ENCODE measurements at regions not wholly inside any gene's neighbourhood (a gene's known extent, or its start where the extent isn't known, plus 50 kb on each side); places are given as distances from the start of the nearest gene placed in this dataset.

GRCh38 chr5:165477546-165477945, 1972.1 kb downstream of the MAT2B start:
- Histone ChIP-seq H3K9me3 (ENCODE audit: low read depth) (no peaks in the 10 kb centered on the region), H3K27me3 (no peaks in the 10 kb centered on the region), H3K4me3 (no peak overlapping the region), H3K27ac (no peak overlapping the region), H3K36me3 (no peaks in the 10 kb centered on the region), H3K4me1 (ENCODE audit: low read depth) (no peaks in the 10 kb centered on the region)
- TF ChIP-seq, protein P1, sequence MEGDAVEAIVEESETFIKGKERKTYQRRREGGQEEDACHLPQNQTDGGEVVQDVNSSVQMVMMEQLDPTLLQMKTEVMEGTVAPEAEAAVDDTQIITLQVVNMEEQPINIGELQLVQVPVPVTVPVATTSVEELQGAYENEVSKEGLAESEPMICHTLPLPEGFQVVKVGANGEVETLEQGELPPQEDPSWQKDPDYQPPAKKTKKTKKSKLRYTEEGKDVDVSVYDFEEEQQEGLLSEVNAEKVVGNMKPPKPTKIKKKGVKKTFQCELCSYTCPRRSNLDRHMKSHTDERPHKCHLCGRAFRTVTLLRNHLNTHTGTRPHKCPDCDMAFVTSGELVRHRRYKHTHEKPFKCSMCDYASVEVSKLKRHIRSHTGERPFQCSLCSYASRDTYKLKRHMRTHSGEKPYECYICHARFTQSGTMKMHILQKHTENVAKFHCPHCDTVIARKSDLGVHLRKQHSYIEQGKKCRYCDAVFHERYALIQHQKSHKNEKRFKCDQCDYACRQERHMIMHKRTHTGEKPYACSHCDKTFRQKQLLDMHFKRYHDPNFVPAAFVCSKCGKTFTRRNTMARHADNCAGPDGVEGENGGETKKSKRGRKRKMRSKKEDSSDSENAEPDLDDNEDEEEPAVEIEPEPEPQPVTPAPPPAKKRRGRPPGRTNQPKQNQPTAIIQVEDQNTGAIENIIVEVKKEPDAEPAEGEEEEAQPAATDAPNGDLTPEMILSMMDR (IDR thresholded peaks at IDR 0.05; ENCODE audit: low read depth, low read length) = no peak
- DNase-seq (ENCODE audit: low read depth in 1 of 2, low spot score in 1 of 2) = no peak

- H3K9me3 ChIP-seq (ENCODE audit: low read depth) = no peaks in the 10 kb centered on the region
- DNase-seq (ENCODE audit: low read depth in 1 of 2, low spot score in 1 of 2) = peak in 1 of 2 donors; percentile 38
- no peak overlapping the region for H3K27ac ChIP-seq
- TF ChIP-seq, protein P1 (IDR thresholded peaks at IDR 0.05; ENCODE audit: low read depth, low read length) = no peak
- no peak overlapping the region for H3K4me3 ChIP-seq
- no peaks in the 10 kb centered on the region for H3K36me3 ChIP-seq
- no peaks in the 10 kb centered on the region for H3K4me1 ChIP-seq (ENCODE audit: low read depth)
- H3K27me3 ChIP-seq = no peaks in the 10 kb centered on the region
These were observed 1990.5 kb downstream of the MAT2B start for GRCh38 chr5:165495829-165496380.

DNA sequence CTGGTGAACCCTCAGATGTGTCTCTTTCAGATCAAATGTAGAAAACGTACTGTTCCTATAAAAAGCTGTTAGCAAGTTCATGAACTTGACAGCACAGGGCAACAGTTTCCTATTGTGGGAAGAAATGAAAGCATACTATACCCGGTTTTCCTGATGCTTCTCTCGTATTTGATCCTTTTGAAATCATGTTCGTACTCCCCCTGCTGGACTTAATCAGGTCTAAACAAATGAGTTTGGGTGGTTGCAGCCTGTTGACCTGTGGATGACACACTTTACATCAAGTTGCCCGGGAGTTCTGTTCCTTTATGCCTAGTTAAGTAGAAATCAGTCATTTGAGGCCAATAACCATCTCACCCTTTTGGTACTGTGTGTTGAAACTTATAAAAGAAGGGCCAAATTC, 1992.3 kb downstream of the MAT2B start:
- DNase-seq (ENCODE audit: low read depth in 1 of 2, low spot score in 1 of 2) = peak; percentile 4 to 30
- Histone ChIP-seq H3K27me3 (no peaks in the 10 kb centered on the region), H3K9me3 (ENCODE audit: low read depth) (no peaks in the 10 kb centered on the region), H3K4me3 (no peak overlapping the region), H3K4me1 (ENCODE audit: low read depth) (no peaks in the 10 kb centered on the region), H3K36me3 (no peaks in the 10 kb centered on the region), H3K27ac (no peak overlapping the region)
- TF ChIP-seq, protein P1 (IDR thresholded peaks at IDR 0.05; ENCODE audit: low read depth, low read length) = peak; percentile 8

GRCh38 chr5:165502893-165503691, 1997.7 kb downstream of the MAT2B start:
- Histone ChIP-seq H3K27ac (no peak overlapping the region), H3K9me3 (ENCODE audit: low read depth) (no peaks in the 10 kb centered on the region), H3K4me3 (no peak overlapping the region), H3K4me1 (ENCODE audit: low read depth) (no peaks in the 10 kb centered on the region), H3K27me3 (no peaks in the 10 kb centered on the region), H3K36me3 (no peaks in the 10 kb centered on the region)
- TF ChIP-seq, protein P1 (IDR thresholded peaks at IDR 0.05; ENCODE audit: low read depth, low read length) = no peak
- DNase-seq (ENCODE audit: low read depth in 1 of 2, low spot score in 1 of 2) = peak in 1 of 2 donors; percentile 1

DNA sequence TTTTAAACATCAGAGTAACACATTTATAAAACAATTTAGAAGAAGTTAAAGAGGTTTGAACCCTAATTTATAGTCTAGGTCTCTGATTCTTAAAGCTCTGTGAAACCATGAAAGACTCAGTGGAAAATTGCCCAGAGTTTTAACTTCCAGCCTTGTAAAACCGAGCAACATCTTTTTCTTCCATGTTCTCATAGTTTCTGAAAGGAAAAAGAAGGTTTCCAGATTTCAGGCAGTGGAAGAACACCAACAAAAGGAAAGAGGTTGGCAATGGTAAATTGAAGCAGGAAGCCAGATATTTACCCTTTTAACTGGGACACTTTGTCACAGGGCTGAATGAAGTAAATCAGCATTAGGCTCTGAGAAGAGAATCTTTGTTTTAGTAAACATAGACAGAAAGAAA, 1999.3 kb downstream of the MAT2B start:
- no peaks in the 10 kb centered on the region for H3K27me3 ChIP-seq
- H3K27ac ChIP-seq = no peak overlapping the region
- TF ChIP-seq, protein P1 (IDR thresholded peaks at IDR 0.05; ENCODE audit: low read depth, low read length) = no peak
- DNase-seq (ENCODE audit: low read depth in 1 of 2, low spot score in 1 of 2) = no peak
- H3K9me3 ChIP-seq (ENCODE audit: low read depth) = no peaks in the 10 kb centered on the region
- no peaks in the 10 kb centered on the region for H3K4me1 ChIP-seq (ENCODE audit: low read depth)
- no peak overlapping the region for H3K4me3 ChIP-seq
- H3K36me3 ChIP-seq = no peaks in the 10 kb centered on the region

Data from cardiac muscle cell (in vitro differentiated cells and primary cell).